Thyroid gland (tissue), 4 donors: ENCODE measurements at regions not wholly inside any gene's neighbourhood (a gene's known extent, or its start where the extent isn't known, plus 50 kb on each side); places are given as distances from the start of the nearest gene placed in this dataset.

ENCODE experiments used
- POLR2A ChIP-seq, 2 donors: fragments of 450-650 bp; IDR thresholded peaks; one replicate each; pipeline ENCODE4 v1.6.1; 2017; ENCODE audit warnings: antibody characterized with exemption in 2 of 2, mild to moderate bottlenecking in 2 of 2, moderate library complexity in 1 of 2
- TF ChIP-seq, protein P1 (sequence below), 6 experiments: fragments of 200-600 bp in 3 of 6; fragments of 450-650 bp in 3 of 6; sonication (generic) in 3 of 6; IDR thresholded peaks; one replicate each; pipeline ENCODE4 v1.5.1; 2016 to 2019; ENCODE audit warnings: antibody characterized with exemption in 6 of 6, mild to moderate bottlenecking in 2 of 6, inconsistent platforms in 1 of 6, moderate library complexity in 1 of 6

DNA sequence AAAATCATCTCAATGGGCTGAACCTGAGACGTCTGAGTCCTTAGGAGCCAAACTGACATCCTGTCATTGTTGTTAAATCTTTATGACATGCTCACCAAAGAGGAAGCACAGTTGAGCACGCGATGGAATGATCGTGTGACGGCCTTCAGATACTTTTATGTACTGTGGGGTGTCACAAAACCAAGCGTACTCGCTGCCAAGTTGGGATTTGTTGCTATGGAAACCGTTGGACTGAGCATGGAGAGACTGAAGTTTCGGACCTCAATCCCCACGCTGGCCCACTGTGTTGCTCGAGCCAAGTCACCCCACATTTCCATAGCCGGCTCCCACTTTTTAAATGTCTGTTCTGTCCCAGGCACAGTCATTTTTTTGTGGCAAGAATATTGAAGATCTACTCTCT, 222.8 kb upstream of the SDK2 start:
- TF ChIP-seq, protein P1, sequence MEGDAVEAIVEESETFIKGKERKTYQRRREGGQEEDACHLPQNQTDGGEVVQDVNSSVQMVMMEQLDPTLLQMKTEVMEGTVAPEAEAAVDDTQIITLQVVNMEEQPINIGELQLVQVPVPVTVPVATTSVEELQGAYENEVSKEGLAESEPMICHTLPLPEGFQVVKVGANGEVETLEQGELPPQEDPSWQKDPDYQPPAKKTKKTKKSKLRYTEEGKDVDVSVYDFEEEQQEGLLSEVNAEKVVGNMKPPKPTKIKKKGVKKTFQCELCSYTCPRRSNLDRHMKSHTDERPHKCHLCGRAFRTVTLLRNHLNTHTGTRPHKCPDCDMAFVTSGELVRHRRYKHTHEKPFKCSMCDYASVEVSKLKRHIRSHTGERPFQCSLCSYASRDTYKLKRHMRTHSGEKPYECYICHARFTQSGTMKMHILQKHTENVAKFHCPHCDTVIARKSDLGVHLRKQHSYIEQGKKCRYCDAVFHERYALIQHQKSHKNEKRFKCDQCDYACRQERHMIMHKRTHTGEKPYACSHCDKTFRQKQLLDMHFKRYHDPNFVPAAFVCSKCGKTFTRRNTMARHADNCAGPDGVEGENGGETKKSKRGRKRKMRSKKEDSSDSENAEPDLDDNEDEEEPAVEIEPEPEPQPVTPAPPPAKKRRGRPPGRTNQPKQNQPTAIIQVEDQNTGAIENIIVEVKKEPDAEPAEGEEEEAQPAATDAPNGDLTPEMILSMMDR (IDR thresholded peaks at IDR 0.05), result no peak
- TF ChIP-seq POLR2A (IDR thresholded peaks at IDR 0.05), result no peak
